H9 (cell line): ENCODE measurements at regions not wholly inside any gene's neighbourhood (a gene's known extent, or its start where the extent isn't known, plus 50 kb on each side); places are given as distances from the start of the nearest gene placed in this dataset.

ENCODE experiments used
- DNase-seq: peaks from one replicate; pipeline ENCODE4 v3.0.0-alpha.2; 2017
- H2AFZ ChIP-seq: one replicate; pipeline ENCODE4 v1.6.1; 2013; ENCODE audit warnings: mild to moderate bottlenecking, low read length, control low read depth, moderate library complexity
- H2AK5ac ChIP-seq: 2 replicates; pipeline ENCODE4 v1.6.1; 2013; ENCODE audit warnings: low read length, control low read depth, mixed read lengths; ENCODE audit not compliant: insufficient read length
- H2BK120ac ChIP-seq: one replicate; pipeline ENCODE4 v1.6.1; 2013; ENCODE audit warnings: low read depth, mild to moderate bottlenecking, low read length, control low read depth, inconsistent platforms; ENCODE audit not compliant: poor library complexity, severe bottlenecking
- H2BK12ac ChIP-seq: 2 replicates; pipeline ENCODE4 v1.6.1; 2013; ENCODE audit warnings: low read length, control low read depth, mixed read lengths, low read depth; ENCODE audit not compliant: insufficient read length
- H2BK15ac ChIP-seq: 2 replicates; pipeline ENCODE4 v1.6.1; 2013; ENCODE audit warnings: low read depth, low read length, control low read depth
- H2BK20ac ChIP-seq: one replicate; pipeline ENCODE4 v1.6.1; 2013; ENCODE audit warnings: low read depth, mild to moderate bottlenecking, low read length, control low read depth, inconsistent platforms; ENCODE audit not compliant: poor library complexity, severe bottlenecking
- H2BK5ac ChIP-seq: 2 replicates; pipeline ENCODE4 v1.6.1; 2013; ENCODE audit warnings: low read length, control low read depth, mixed read lengths; ENCODE audit not compliant: insufficient read length
- H3K14ac ChIP-seq: 2 replicates; pipeline ENCODE4 v1.6.1; 2013; ENCODE audit warnings: low read length, control low read depth; ENCODE audit not compliant: insufficient read depth
- H3K18ac ChIP-seq: 2 replicates; pipeline ENCODE4 v1.6.1; 2013; ENCODE audit warnings: low read depth, mild to moderate bottlenecking, mixed read lengths, low read length, control low read depth; ENCODE audit not compliant: insufficient read length
- H3K23ac ChIP-seq: 2 replicates; pipeline ENCODE4 v1.6.1; 2013; ENCODE audit warnings: low read length, control low read depth, mixed read lengths, low read depth; ENCODE audit not compliant: insufficient read length
- H3K23me2 ChIP-seq: 2 replicates; pipeline ENCODE4 v1.6.1; 2013; ENCODE audit warnings: low read depth, mild to moderate bottlenecking, mixed read lengths, low read length, control low read depth; ENCODE audit not compliant: insufficient read length, poor library complexity, severe bottlenecking
- H3K27ac ChIP-seq: 2 replicates; pipeline ENCODE4 v1.5.1; 2013; ENCODE audit warnings: low read length, control low read depth, mixed read lengths, low read depth; ENCODE audit not compliant: insufficient read length
- H3K27me3 ChIP-seq: 2 replicates; pipeline ENCODE4 v1.6.1; 2013; ENCODE audit warnings: low read length, control low read depth, inconsistent platforms; ENCODE audit not compliant: insufficient read depth
- H3K4ac ChIP-seq: 2 replicates; pipeline ENCODE4 v1.6.1; 2013; ENCODE audit warnings: low read depth, mild to moderate bottlenecking, control low read depth, inconsistent platforms, low read length, moderate library complexity
- H3K4me1 ChIP-seq: 2 replicates; pipeline ENCODE4 v1.6.1; 2013; ENCODE audit warnings: low read length, control low read depth, inconsistent platforms; ENCODE audit not compliant: insufficient read depth
- H3K4me2 ChIP-seq: 2 replicates; pipeline ENCODE4 v1.6.1; 2013; ENCODE audit warnings: low read length, control low read depth, mixed read lengths; ENCODE audit not compliant: insufficient read length, insufficient read depth
- H3K56ac ChIP-seq: 2 replicates; pipeline ENCODE4 v1.6.1; 2013; ENCODE audit warnings: low read depth, mild to moderate bottlenecking, mixed read lengths, low read length, control low read depth; ENCODE audit not compliant: insufficient read length
- H3K79me1 ChIP-seq: 2 replicates; pipeline ENCODE4 v1.6.1; 2013; ENCODE audit warnings: low read depth, mild to moderate bottlenecking, moderate library complexity, low read length, control low read depth, inconsistent platforms; ENCODE audit not compliant: insufficient read depth, poor library complexity, severe bottlenecking
- H3K79me2 ChIP-seq: 2 replicates; pipeline ENCODE4 v1.6.1; 2013; ENCODE audit warnings: low read length, control low read depth, inconsistent platforms; ENCODE audit not compliant: insufficient read depth
- H3K9ac ChIP-seq: 2 replicates; pipeline ENCODE4 v1.6.1; 2013; ENCODE audit warnings: low read length, control low read depth, mixed read lengths; ENCODE audit not compliant: insufficient read length; ENCODE audit errors: extremely low read depth
- H3K9me3 ChIP-seq: one replicate; pipeline ENCODE4 v1.6.1; 2013; ENCODE audit warnings: low read depth, low read length, inconsistent platforms; ENCODE audit not compliant: control insufficient read depth
- H3T11ph ChIP-seq: one replicate; pipeline ENCODE4 v1.6.1; 2013; ENCODE audit warnings: mild to moderate bottlenecking, low read length, control low read depth, inconsistent platforms
- H4K20me1 ChIP-seq: one replicate; pipeline ENCODE4 v1.6.1; 2013; ENCODE audit not compliant: control insufficient read depth, insufficient read length, insufficient read depth
- H4K5ac ChIP-seq: 2 replicates; pipeline ENCODE4 v1.6.1; 2013; ENCODE audit warnings: low read depth, mild to moderate bottlenecking, mixed read lengths, low read length, control low read depth; ENCODE audit not compliant: insufficient read length
- H4K8ac ChIP-seq: replicated peaks from 2 replicates; pipeline ENCODE4 v1.6.1; 2013; ENCODE audit warnings: low read length, control low read depth, mixed read lengths, low read depth; ENCODE audit not compliant: insufficient read length
- H4K91ac ChIP-seq: 2 replicates; pipeline ENCODE4 v1.6.1; 2013; ENCODE audit warnings: low read depth, mild to moderate bottlenecking, moderate library complexity, mixed read lengths, low read length, control low read depth; ENCODE audit not compliant: insufficient read length
- H3K27ac Mint-ChIP-seq, 3 experiments: 2 replicates in 2 of 3; 3 replicates in 1 of 3; pipeline ENCODE4 v1.8.0; 2020 to 2021; ENCODE audit warnings: mixed read lengths in 3 of 3, mild to moderate bottlenecking in 1 of 3, moderate library complexity in 1 of 3
- H3K27me3 Mint-ChIP-seq: 2 replicates; pipeline ENCODE4 v1.8.0; 2021; ENCODE audit warnings: low read depth, mild to moderate bottlenecking, moderate library complexity, mixed read lengths
- H3K36me3 Mint-ChIP-seq, 3 experiments: 2 replicates in 2 of 3; 3 replicates in 1 of 3; pipeline ENCODE4 v1.8.0; 2020 to 2021; ENCODE audit warnings: low read depth in 3 of 3, mixed read lengths in 3 of 3; ENCODE audit not compliant: insufficient read depth in 1 of 3
- H3K4me1 Mint-ChIP-seq, 2 experiments: 2 replicates each; pipeline ENCODE4 v1.8.0; 2020; ENCODE audit warnings: mixed read lengths in 2 of 2
- H3K4me3 Mint-ChIP-seq, 2 experiments: 2 replicates in 1 of 2; 3 replicates in 1 of 2; pipeline ENCODE4 v1.8.0; 2020 to 2021; ENCODE audit warnings: mild to moderate bottlenecking in 2 of 2, mixed read lengths in 2 of 2, moderate library complexity in 1 of 2
- H3K9me3 Mint-ChIP-seq, 2 experiments: 2 replicates in 1 of 2; 3 replicates in 1 of 2; pipeline ENCODE4 v1.8.0; 2020; ENCODE audit warnings: mild to moderate bottlenecking in 2 of 2, mixed read lengths in 2 of 2, moderate library complexity in 1 of 2
- WGBS: extraction: QIAGEN DNeasy Blood & Tissue Kit; methylation state at CpG from one replicate; pipeline ENCODE4 v1.1.7; 2013; ENCODE audit warnings: missing lambda C conversion rate, low lambda C conversion rate, mixed read lengths; ENCODE audit not compliant: insufficient read length; ENCODE audit errors: extremely low coverage; 5-methylcytosine and 5-hydroxymethylcytosine counted together
- TF ChIP-seq, protein P1 (sequence below): fragments of 200-600 bp; sonication (generic); conservative IDR thresholded peaks from 3 replicates; pipeline ENCODE4 v1.8.0; 2021; ENCODE audit warnings: antibody characterized with exemption, mild to moderate bottlenecking

DNA sequence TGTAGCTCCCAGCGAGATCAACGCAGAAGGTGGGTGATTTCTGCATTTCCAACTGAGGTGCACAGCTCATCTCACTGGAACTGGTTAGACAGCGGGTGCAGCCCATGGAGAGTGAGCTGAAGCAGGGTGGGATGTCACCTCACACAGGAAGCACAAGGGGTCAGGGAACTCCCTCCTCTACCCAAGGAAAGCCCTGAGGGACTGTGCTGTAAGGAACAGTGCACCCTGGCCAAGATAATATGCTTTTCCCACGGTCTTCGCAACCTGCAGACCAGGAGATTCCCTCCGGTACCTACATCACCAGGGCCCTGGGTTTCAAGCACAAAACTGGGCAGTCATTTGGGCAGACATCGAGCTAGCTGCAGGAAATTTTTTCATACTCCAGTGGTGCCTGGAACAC is 216.4 kb upstream of the TET2 start:
- H3K9me3 Mint-ChIP-seq: peaks cover 0 to 3% of the 10 kb centered on the region in 2 experiments; a peak in 3 of 5 replicates

More for the DNA sequence above, 216.4 kb upstream of the TET2 start:
- no peak overlapping the region for H3K4me2 ChIP-seq
- Mint-ChIP-seq H3K27me3 (peaks cover 74% of the 10 kb centered on the region), H3K36me3 (no peaks in the 10 kb centered on the region), H3K4me3 (no peak overlapping the region), H3K4me1 (peaks cover 12 to 18% of the 10 kb centered on the region in 2 experiments; a peak in 3 of 4 replicates), H3K27ac (no peak overlapping the region; a peak in 1 of 7 replicates)
- H3K79me2 ChIP-seq: no peaks in the 10 kb centered on the region
- no peaks in the 10 kb centered on the region for H3K23me2 ChIP-seq
- H3K9me3 ChIP-seq: no peaks in the 10 kb centered on the region
- H2BK120ac ChIP-seq: no peak overlapping the region
- H3K18ac ChIP-seq: no peak overlapping the region
- H2AFZ ChIP-seq: no peak overlapping the region
- H4K5ac ChIP-seq: no peak overlapping the region
- TF ChIP-seq, protein P1, sequence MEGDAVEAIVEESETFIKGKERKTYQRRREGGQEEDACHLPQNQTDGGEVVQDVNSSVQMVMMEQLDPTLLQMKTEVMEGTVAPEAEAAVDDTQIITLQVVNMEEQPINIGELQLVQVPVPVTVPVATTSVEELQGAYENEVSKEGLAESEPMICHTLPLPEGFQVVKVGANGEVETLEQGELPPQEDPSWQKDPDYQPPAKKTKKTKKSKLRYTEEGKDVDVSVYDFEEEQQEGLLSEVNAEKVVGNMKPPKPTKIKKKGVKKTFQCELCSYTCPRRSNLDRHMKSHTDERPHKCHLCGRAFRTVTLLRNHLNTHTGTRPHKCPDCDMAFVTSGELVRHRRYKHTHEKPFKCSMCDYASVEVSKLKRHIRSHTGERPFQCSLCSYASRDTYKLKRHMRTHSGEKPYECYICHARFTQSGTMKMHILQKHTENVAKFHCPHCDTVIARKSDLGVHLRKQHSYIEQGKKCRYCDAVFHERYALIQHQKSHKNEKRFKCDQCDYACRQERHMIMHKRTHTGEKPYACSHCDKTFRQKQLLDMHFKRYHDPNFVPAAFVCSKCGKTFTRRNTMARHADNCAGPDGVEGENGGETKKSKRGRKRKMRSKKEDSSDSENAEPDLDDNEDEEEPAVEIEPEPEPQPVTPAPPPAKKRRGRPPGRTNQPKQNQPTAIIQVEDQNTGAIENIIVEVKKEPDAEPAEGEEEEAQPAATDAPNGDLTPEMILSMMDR: no peak
- no peak overlapping the region for H3K9ac ChIP-seq
- no peaks in the 10 kb centered on the region for H4K20me1 ChIP-seq
- H3K4me1 ChIP-seq: no peaks in the 10 kb centered on the region; the same call in 1 of the 2 replicates
- H3K27ac ChIP-seq: no peak overlapping the region
- DNase-seq: no peak
- H2AK5ac ChIP-seq: no peak overlapping the region
- H2BK15ac ChIP-seq: no peak overlapping the region
- H3K14ac ChIP-seq: no peak overlapping the region
- no peak overlapping the region for H2BK12ac ChIP-seq
- H2BK20ac ChIP-seq: no peak overlapping the region
- no peak overlapping the region for H4K91ac ChIP-seq
- peaks cover 2% of the 10 kb centered on the region; the same call in 1 of the 2 replicates for H3K27me3 ChIP-seq
- no peaks in the 10 kb centered on the region for H3K79me1 ChIP-seq
- no peak overlapping the region for H4K8ac ChIP-seq
- no peak overlapping the region for H3K4ac ChIP-seq
- H3K23ac ChIP-seq: no peak overlapping the region
- no CpG with 5 or more reads among the region's 7 CpGs for WGBS
- no peak overlapping the region for H2BK5ac ChIP-seq
- no peak overlapping the region for H3K56ac ChIP-seq
- no peak overlapping the region for H3T11ph ChIP-seq
